ENCODE measurements at regions not wholly inside any gene's neighbourhood (a gene's known extent, or its start where the extent isn't known, plus 50 kb on each side); places are given as distances from the start of the nearest gene placed in this dataset.

GRCh38 chr3:190222360-190222759 lies 99.9 kb downstream of the CLDN1 start (continued):
- TF ChIP-seq, protein P1, sequence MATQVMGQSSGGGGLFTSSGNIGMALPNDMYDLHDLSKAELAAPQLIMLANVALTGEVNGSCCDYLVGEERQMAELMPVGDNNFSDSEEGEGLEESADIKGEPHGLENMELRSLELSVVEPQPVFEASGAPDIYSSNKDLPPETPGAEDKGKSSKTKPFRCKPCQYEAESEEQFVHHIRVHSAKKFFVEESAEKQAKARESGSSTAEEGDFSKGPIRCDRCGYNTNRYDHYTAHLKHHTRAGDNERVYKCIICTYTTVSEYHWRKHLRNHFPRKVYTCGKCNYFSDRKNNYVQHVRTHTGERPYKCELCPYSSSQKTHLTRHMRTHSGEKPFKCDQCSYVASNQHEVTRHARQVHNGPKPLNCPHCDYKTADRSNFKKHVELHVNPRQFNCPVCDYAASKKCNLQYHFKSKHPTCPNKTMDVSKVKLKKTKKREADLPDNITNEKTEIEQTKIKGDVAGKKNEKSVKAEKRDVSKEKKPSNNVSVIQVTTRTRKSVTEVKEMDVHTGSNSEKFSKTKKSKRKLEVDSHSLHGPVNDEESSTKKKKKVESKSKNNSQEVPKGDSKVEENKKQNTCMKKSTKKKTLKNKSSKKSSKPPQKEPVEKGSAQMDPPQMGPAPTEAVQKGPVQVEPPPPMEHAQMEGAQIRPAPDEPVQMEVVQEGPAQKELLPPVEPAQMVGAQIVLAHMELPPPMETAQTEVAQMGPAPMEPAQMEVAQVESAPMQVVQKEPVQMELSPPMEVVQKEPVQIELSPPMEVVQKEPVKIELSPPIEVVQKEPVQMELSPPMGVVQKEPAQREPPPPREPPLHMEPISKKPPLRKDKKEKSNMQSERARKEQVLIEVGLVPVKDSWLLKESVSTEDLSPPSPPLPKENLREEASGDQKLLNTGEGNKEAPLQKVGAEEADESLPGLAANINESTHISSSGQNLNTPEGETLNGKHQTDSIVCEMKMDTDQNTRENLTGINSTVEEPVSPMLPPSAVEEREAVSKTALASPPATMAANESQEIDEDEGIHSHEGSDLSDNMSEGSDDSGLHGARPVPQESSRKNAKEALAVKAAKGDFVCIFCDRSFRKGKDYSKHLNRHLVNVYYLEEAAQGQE (IDR thresholded peaks at IDR 0.05) = no peak
- TF ChIP-seq GABPA (IDR thresholded peaks at IDR 0.05 in 1 of 2, conservative IDR thresholded peaks at IDR 0.05 in 1 of 2) (no peak), SP1 (IDR thresholded peaks at IDR 0.05) (no peak), YY1 (IDR thresholded peaks at IDR 0.05) (no peak), HNF4A (conservative IDR thresholded peaks at IDR 0.05) (no peak)

- no peaks in the 10 kb centered on the region for H3K9me3 ChIP-seq (ENCODE audit: control insufficient read depth in 4 of 4, low read length in 3 of 4)
- no peak overlapping the region for H3K27ac ChIP-seq (ENCODE audit: low read depth in 1 of 2, low read length in 2 of 2)
- H3K36me3 ChIP-seq (ENCODE audit: control insufficient read depth in 4 of 4, insufficient read depth in 3 of 4, low read depth in 1 of 4, low read length in 3 of 4) = no peaks in the 10 kb centered on the region
- H3K4me1 ChIP-seq (ENCODE audit: control insufficient read depth in 4 of 4, insufficient read depth in 4 of 4, low read length in 3 of 4) = no peaks in the 10 kb centered on the region
- no peak overlapping the region for H3K4me3 ChIP-seq (ENCODE audit: low read depth in 1 of 3, low read length in 3 of 3)
- TF ChIP-seq ZBTB33 (IDR thresholded peaks at IDR 0.05) = no peak
- 89% methylated on average over 1 of the region's 1 CpG for WGBS
- DNase-seq (ENCODE audit: low spot score) = no peak
- no peaks in the 10 kb centered on the region for H3K27me3 ChIP-seq (ENCODE audit: control insufficient read depth in 4 of 4, insufficient read depth in 4 of 4, low read length in 3 of 4)
- H3K9ac ChIP-seq (ENCODE audit: low read depth in 1 of 2, low read length in 2 of 2) = no peak overlapping the region
These were observed 99.7 kb upstream of the P3H2 start for GRCh38 chr3:190220362-190220761.

- WGBS = 86% methylated on average over 3 of the region's 3 CpGs
These were observed 96.4 kb upstream of the P3H2 start for GRCh38 chr3:190217081-190217480.

DNA sequence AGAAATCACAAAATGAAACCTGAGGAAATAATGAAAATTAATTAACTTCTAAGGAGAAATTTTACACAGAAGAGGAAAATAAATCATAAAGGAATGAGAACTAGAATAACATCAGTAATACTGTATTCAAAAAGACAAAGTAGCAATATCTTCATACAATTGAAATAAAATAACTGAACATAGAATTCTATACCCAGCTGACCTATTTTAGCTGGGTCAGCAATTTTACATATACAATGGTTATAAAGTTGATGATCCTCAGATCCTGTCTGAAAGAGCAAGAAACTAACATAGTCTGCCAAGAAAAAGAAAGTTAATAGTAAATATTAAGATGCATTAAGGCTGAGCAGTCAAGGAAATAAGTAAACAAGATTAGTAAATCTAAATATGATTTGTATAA lies 93.0 kb upstream of the P3H2 start:
- H3K27me3 ChIP-seq (ENCODE audit: control insufficient read depth in 4 of 4, insufficient read depth in 4 of 4, low read length in 3 of 4) = no peaks in the 10 kb centered on the region
- H3K27ac ChIP-seq (ENCODE audit: low read depth in 1 of 2, low read length in 2 of 2) = no peak overlapping the region
- H3K4me1 ChIP-seq (ENCODE audit: control insufficient read depth in 4 of 4, insufficient read depth in 4 of 4, low read length in 3 of 4) = no peaks in the 10 kb centered on the region
- no peak overlapping the region for H3K9ac ChIP-seq (ENCODE audit: low read depth in 1 of 2, low read length in 2 of 2)
- no peaks in the 10 kb centered on the region for H3K9me3 ChIP-seq (ENCODE audit: control insufficient read depth in 4 of 4, low read length in 3 of 4)
- DNase-seq (ENCODE audit: low spot score) = no peak
- H3K4me3 ChIP-seq (ENCODE audit: low read depth in 1 of 3, low read length in 3 of 3) = no peak overlapping the region
- no peaks in the 10 kb centered on the region for H3K36me3 ChIP-seq (ENCODE audit: control insufficient read depth in 4 of 4, insufficient read depth in 3 of 4, low read depth in 1 of 4, low read length in 3 of 4)
- TF ChIP-seq RAD21 (IDR thresholded peaks at IDR 0.05) (no peak), ZBTB33 (IDR thresholded peaks at IDR 0.05) (no peak), EGR1 (IDR thresholded peaks at IDR 0.05; ENCODE audit: low read depth in 2 of 2) (no peak), FOXA2 (IDR thresholded peaks at IDR 0.05) (no peak), YY1 (IDR thresholded peaks at IDR 0.05) (no peak), SP1 (IDR thresholded peaks at IDR 0.05) (no peak), NR2F2 (IDR thresholded peaks at IDR 0.05) (no peak), GABPA (IDR thresholded peaks at IDR 0.05 in 1 of 2, conservative IDR thresholded peaks at IDR 0.05 in 1 of 2) (no peak), TAF1 (conservative IDR thresholded peaks at IDR 0.05) (no peak), FOXA1 (IDR thresholded peaks at IDR 0.05) (no peak), MAX (IDR thresholded peaks at IDR 0.05) (no peak), HNF4G (IDR thresholded peaks at IDR 0.05) (no peak), JUND (IDR thresholded peaks at IDR 0.05) (no peak)
- TF ChIP-seq, protein P2, sequence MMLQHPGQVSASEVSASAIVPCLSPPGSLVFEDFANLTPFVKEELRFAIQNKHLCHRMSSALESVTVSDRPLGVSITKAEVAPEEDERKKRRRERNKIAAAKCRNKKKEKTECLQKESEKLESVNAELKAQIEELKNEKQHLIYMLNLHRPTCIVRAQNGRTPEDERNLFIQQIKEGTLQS (IDR thresholded peaks at IDR 0.05) = no peak

More at GRCh38 chr3:190217081-190217480, 96.4 kb upstream of the P3H2 start:
- Histone ChIP-seq H3K27me3 (ENCODE audit: control insufficient read depth in 4 of 4, insufficient read depth in 4 of 4, low read length in 3 of 4) (no peaks in the 10 kb centered on the region), H3K4me3 (ENCODE audit: low read depth in 1 of 3, low read length in 3 of 3) (no peak overlapping the region), H3K9me3 (ENCODE audit: control insufficient read depth in 4 of 4, low read length in 3 of 4) (no peaks in the 10 kb centered on the region), H3K4me1 (ENCODE audit: control insufficient read depth in 4 of 4, insufficient read depth in 4 of 4, low read length in 3 of 4) (no peaks in the 10 kb centered on the region), H3K9ac (ENCODE audit: low read depth in 1 of 2, low read length in 2 of 2) (no peak overlapping the region), H3K36me3 (ENCODE audit: control insufficient read depth in 4 of 4, insufficient read depth in 3 of 4, low read depth in 1 of 4, low read length in 3 of 4) (no peaks in the 10 kb centered on the region), H3K27ac (ENCODE audit: low read depth in 1 of 2, low read length in 2 of 2) (no peak overlapping the region)
- TF ChIP-seq HNF4A (conservative IDR thresholded peaks at IDR 0.05) = no peak
- no peak for TF ChIP-seq HNF4G (IDR thresholded peaks at IDR 0.05)
- no peak for DNase-seq (ENCODE audit: low spot score)
